ENCODE measurements at regions not wholly inside any gene's neighbourhood (a gene's known extent, or its start where the extent isn't known, plus 50 kb on each side); places are given as distances from the start of the nearest gene placed in this dataset.

GRCh38 chr13:22012686-22013085 lies 341.8 kb downstream of the FGF9 start:
- TF ChIP-seq CTCF (IDR thresholded peaks at IDR 0.05; ENCODE audit: low read depth, low read length, missing control alignments), result no peak
- H3K4me3 ChIP-seq (replicated peaks; ENCODE audit: low read depth, low read length), result no peak overlapping the region
- no peak for DNase-seq (ENCODE audit: extremely low read depth, low read depth)

GRCh38 chr13:22014469-22014868 lies 343.6 kb downstream of the FGF9 start:
- no peak overlapping the region for H3K4me3 ChIP-seq (replicated peaks; ENCODE audit: low read depth, low read length)
- TF ChIP-seq CTCF (IDR thresholded peaks at IDR 0.05; ENCODE audit: low read depth, low read length, missing control alignments), result no peak
- DNase-seq (ENCODE audit: extremely low read depth, low read depth), result no peak

GRCh38 chr13:22017226-22017625 lies 346.4 kb downstream of the FGF9 start:
- TF ChIP-seq CTCF (IDR thresholded peaks at IDR 0.05; ENCODE audit: low read depth, low read length, missing control alignments), result no peak
- no peak overlapping the region for H3K4me3 ChIP-seq (replicated peaks; ENCODE audit: low read depth, low read length)
- DNase-seq (ENCODE audit: extremely low read depth, low read depth), result no peak

GRCh38 chr13:22018076-22018835 lies 347.4 kb downstream of the FGF9 start:
- TF ChIP-seq CTCF (IDR thresholded peaks at IDR 0.05; ENCODE audit: low read depth, low read length, missing control alignments), result no peak
- no peak for DNase-seq (ENCODE audit: extremely low read depth, low read depth)
- H3K4me3 ChIP-seq (replicated peaks; ENCODE audit: low read depth, low read length), result no peak overlapping the region

- TF ChIP-seq CTCF (IDR thresholded peaks at IDR 0.05; ENCODE audit: low read depth, low read length, missing control alignments), result no peak
- H3K4me3 ChIP-seq (replicated peaks; ENCODE audit: low read depth, low read length), result no peak overlapping the region
- DNase-seq (ENCODE audit: extremely low read depth, low read depth), result no peak
Observed at GRCh38 chr13:22018836-22019210, 347.9 kb downstream of the FGF9 start.

GRCh38 chr13:22024381-22024994 lies 353.6 kb downstream of the FGF9 start:
- no peak for DNase-seq (ENCODE audit: extremely low read depth, low read depth)
- TF ChIP-seq CTCF (IDR thresholded peaks at IDR 0.05; ENCODE audit: low read depth, low read length, missing control alignments), result no peak
- no peak overlapping the region for H3K4me3 ChIP-seq (replicated peaks; ENCODE audit: low read depth, low read length)
